Bronchial epithelial cell (primary cell): ENCODE measurements at regions not wholly inside any gene's neighbourhood (a gene's known extent, or its start where the extent isn't known, plus 50 kb on each side); places are given as distances from the start of the nearest gene placed in this dataset.
"Not testable (repeated sequence)": the region's sequence is repeated elsewhere in the genome, so short reads cannot be mapped to it uniquely, and the experiment has no call there.

Experiments used
- DNase-seq: peaks from one replicate; pipeline ENCODE4 v3.0.0-alpha.2; 2010; ENCODE audit warnings: low read depth
- FAIRE-seq: peaks from 2 replicates; lab custom pipeline; 2011; peaks lifted over from hg19 to GRCh38; lab: Jason Lieb, UNC
- H3K27me3 ChIP-seq: 2 replicates; pipeline ENCODE4 v1.5.1; 2011; ENCODE audit warnings: low read length; ENCODE audit not compliant: control insufficient read depth, insufficient read depth
- H3K36me3 ChIP-seq: 2 replicates; pipeline ENCODE4 v1.5.1; 2011; ENCODE audit warnings: low read length; ENCODE audit not compliant: control insufficient read depth, insufficient read depth
- H3K4me3 ChIP-seq: 2 replicates; pipeline ENCODE4 v1.5.1; 2011; ENCODE audit warnings: mild to moderate bottlenecking, low read depth, low read length, control low read depth
- CTCF ChIP-seq: IDR thresholded peaks from 2 replicates; pipeline ENCODE4 v1.5.1; 2011; ENCODE audit warnings: mild to moderate bottlenecking, moderate library complexity, low read length, control low read depth, inconsistent platforms; ENCODE audit not compliant: insufficient read depth, severe bottlenecking

- Histone ChIP-seq H3K36me3 (no peaks in the 10 kb centered on the region), H3K27me3 (no peaks in the 10 kb centered on the region), H3K4me3 (no peak overlapping the region)
- no peak for TF ChIP-seq CTCF
- FAIRE-seq (no peak), DNase-seq (no peak)
These were observed 85.9 kb downstream of the ASMT start for GRCh38 chrX:1700757-1701156.

- not testable (repeated sequence) for H3K27me3 ChIP-seq, H3K4me3 ChIP-seq, DNase-seq, H3K36me3 ChIP-seq, FAIRE-seq
These were observed 86.6 kb downstream of the ASMT start for GRCh38 chrX:1701396-1701901.

GRCh38 chrX:1702142-1702541, 87.3 kb downstream of the ASMT start:
- not testable (repeated sequence) for H3K4me3 ChIP-seq, H3K36me3 ChIP-seq, FAIRE-seq, H3K27me3 ChIP-seq, DNase-seq

- not testable (repeated sequence) for FAIRE-seq, H3K27me3 ChIP-seq, DNase-seq, H3K36me3 ChIP-seq, H3K4me3 ChIP-seq
These were observed 87.7 kb downstream of the ASMT start for GRCh38 chrX:1702557-1702956.

- not testable (repeated sequence) for H3K4me3 ChIP-seq, DNase-seq, H3K27me3 ChIP-seq, H3K36me3 ChIP-seq, FAIRE-seq
These were observed 94.4 kb downstream of the ASMT start for GRCh38 chrX:1709277-1709676.

GRCh38 chrX:1713296-1713695, 98.4 kb downstream of the ASMT start:
- FAIRE-seq (no peak), DNase-seq (no peak)
- no peak for TF ChIP-seq CTCF
- Histone ChIP-seq H3K36me3 (no peaks in the 10 kb centered on the region), H3K4me3 (no peak overlapping the region), H3K27me3 (no peaks in the 10 kb centered on the region)

GRCh38 chrX:1717373-1717772, 102.5 kb downstream of the ASMT start:
- FAIRE-seq, result no peak
- no peaks in the 10 kb centered on the region for H3K27me3 ChIP-seq
- no peak overlapping the region for H3K4me3 ChIP-seq
- no peak for DNase-seq
- TF ChIP-seq CTCF, result no peak
- H3K36me3 ChIP-seq, result no peaks in the 10 kb centered on the region

GRCh38 chrX:1719270-1719669, 104.4 kb downstream of the ASMT start:
- H3K36me3 ChIP-seq, result no peaks in the 10 kb centered on the region
- DNase-seq (no peak), FAIRE-seq (no peak)
- H3K27me3 ChIP-seq, result no peaks in the 10 kb centered on the region
- no peak overlapping the region for H3K4me3 ChIP-seq
- no peak for TF ChIP-seq CTCF
